ENCODE measurements at regions not wholly inside any gene's neighbourhood (a gene's known extent, or its start where the extent isn't known, plus 50 kb on each side); places are given as distances from the start of the nearest gene placed in this dataset.

DNA sequence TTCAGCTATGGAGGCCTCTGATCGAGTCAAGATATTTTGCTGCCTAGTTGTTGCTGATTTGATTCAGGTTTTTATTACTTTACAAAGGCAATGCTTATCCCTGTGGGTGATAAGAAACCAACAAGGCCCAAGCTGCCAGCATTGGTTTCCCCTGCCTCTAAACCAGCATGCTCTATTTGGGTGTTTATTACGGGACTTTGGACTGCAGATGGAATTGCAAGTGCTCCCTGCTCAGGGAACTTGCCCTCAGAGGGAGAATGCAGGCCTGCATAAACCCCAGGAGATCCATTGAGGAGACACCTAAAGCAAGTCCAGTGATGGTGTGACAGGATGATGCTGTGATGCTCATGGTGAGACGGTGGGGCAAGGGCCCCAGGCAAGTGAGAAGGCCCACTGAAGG, 172.1 kb downstream of the VAPA start:
- no peak overlapping the region for H4K8ac ChIP-seq (replicated peaks; ENCODE audit: insufficient read length, low read depth, low read length)
- H4K91ac ChIP-seq (ENCODE audit: insufficient read length, low read depth, low read length): no peak overlapping the region
- no peak overlapping the region for H2BK15ac ChIP-seq (ENCODE audit: low read depth, low read length)
- H3K23me2 ChIP-seq (ENCODE audit: insufficient read length, low read depth, low read length, poor library complexity, severe bottlenecking): no peaks in the 10 kb centered on the region
- TF ChIP-seq, protein P1, sequence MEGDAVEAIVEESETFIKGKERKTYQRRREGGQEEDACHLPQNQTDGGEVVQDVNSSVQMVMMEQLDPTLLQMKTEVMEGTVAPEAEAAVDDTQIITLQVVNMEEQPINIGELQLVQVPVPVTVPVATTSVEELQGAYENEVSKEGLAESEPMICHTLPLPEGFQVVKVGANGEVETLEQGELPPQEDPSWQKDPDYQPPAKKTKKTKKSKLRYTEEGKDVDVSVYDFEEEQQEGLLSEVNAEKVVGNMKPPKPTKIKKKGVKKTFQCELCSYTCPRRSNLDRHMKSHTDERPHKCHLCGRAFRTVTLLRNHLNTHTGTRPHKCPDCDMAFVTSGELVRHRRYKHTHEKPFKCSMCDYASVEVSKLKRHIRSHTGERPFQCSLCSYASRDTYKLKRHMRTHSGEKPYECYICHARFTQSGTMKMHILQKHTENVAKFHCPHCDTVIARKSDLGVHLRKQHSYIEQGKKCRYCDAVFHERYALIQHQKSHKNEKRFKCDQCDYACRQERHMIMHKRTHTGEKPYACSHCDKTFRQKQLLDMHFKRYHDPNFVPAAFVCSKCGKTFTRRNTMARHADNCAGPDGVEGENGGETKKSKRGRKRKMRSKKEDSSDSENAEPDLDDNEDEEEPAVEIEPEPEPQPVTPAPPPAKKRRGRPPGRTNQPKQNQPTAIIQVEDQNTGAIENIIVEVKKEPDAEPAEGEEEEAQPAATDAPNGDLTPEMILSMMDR (conservative IDR thresholded peaks at IDR 0.05): no peak
- no CpG with 5 or more reads among the region's 3 CpGs for WGBS (ENCODE audit: extremely low coverage, insufficient read length, low lambda C conversion rate)
- H2BK12ac ChIP-seq (ENCODE audit: insufficient read length, low read depth, low read length): no peak overlapping the region
- peaks cover 13% of the 10 kb centered on the region for H3K9me3 ChIP-seq (ENCODE audit: control insufficient read depth, low read depth, low read length)
- Mint-ChIP-seq H3K9me3 (peaks cover 22 to 30% of the 10 kb centered on the region in 2 experiments), H3K4me3 (no peak overlapping the region), H3K27me3 (ENCODE audit: low read depth) (peaks cover 3% of the 10 kb centered on the region), H3K36me3 (ENCODE audit: insufficient read depth in 1 of 3, low read depth in 3 of 3) (peaks cover 8 to 24% (median 17%) of the 10 kb centered on the region in 3 experiments), H3K4me1 (peaks cover 25 to 27% of the 10 kb centered on the region in 2 experiments), H3K27ac (no peak overlapping the region)
- H3K4me1 ChIP-seq (ENCODE audit: insufficient read depth, low read length): no peaks in the 10 kb centered on the region; the same call in 1 of the 2 replicates
- H3K4me2 ChIP-seq (ENCODE audit: insufficient read depth, insufficient read length, low read length): no peak overlapping the region
- H3T11ph ChIP-seq (ENCODE audit: low read length): no peak overlapping the region
- H3K18ac ChIP-seq (ENCODE audit: insufficient read length, low read depth, low read length): no peak overlapping the region
- no peak for DNase-seq
- no peak overlapping the region for H2BK120ac ChIP-seq (ENCODE audit: low read depth, low read length, poor library complexity, severe bottlenecking)
- H3K14ac ChIP-seq (ENCODE audit: insufficient read depth, low read length): no peak overlapping the region
- no peak overlapping the region for H3K27ac ChIP-seq (ENCODE audit: insufficient read length, low read depth, low read length)
- no peak overlapping the region for H3K56ac ChIP-seq (ENCODE audit: insufficient read length, low read depth, low read length)
- no peak overlapping the region for H3K4ac ChIP-seq (ENCODE audit: low read depth, low read length)
- no peak overlapping the region for H2AFZ ChIP-seq (ENCODE audit: low read length)
- H3K27me3 ChIP-seq (ENCODE audit: insufficient read depth, low read length): no peaks in the 10 kb centered on the region
- no peak overlapping the region for H3K23ac ChIP-seq (ENCODE audit: insufficient read length, low read depth, low read length)
- no peak overlapping the region for H3K9ac ChIP-seq (ENCODE audit: extremely low read depth, insufficient read length, low read length)
- H2BK5ac ChIP-seq (ENCODE audit: insufficient read length, low read length): no peak overlapping the region
- H2BK20ac ChIP-seq (ENCODE audit: low read depth, low read length, poor library complexity, severe bottlenecking): no peak overlapping the region
- no peaks in the 10 kb centered on the region for H3K79me1 ChIP-seq (ENCODE audit: insufficient read depth, low read depth, low read length, poor library complexity, severe bottlenecking)
- H3K79me2 ChIP-seq (ENCODE audit: insufficient read depth, low read length): no peaks in the 10 kb centered on the region
- H2AK5ac ChIP-seq (ENCODE audit: insufficient read length, low read length): no peak overlapping the region
- H4K20me1 ChIP-seq (ENCODE audit: control insufficient read depth, insufficient read depth, insufficient read length): no peaks in the 10 kb centered on the region
- no peak overlapping the region for H4K5ac ChIP-seq (ENCODE audit: insufficient read length, low read depth, low read length)

All from H9 (cell line).